ENCODE measurements at regions not wholly inside any gene's neighbourhood (a gene's known extent, or its start where the extent isn't known, plus 50 kb on each side); places are given as distances from the start of the nearest gene placed in this dataset.

DNA sequence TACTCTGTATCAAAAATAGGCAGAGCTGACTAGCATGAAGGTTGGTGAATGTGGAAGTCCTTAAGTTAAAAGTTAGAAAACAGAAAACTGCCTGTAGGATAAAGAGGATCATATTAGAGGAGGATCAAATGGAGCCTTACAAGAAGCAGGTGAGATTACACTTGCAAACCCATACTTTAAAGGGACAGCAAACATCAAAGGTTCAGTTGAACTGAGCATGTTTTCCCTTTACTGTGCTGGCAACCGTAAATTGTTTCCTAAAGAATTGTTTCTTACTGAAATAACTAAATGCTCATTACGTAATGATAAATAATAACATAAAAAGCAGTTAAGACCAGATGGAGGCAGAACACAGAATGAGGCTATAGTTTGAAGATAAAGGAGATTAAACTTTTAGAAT, 465.3 kb upstream of the FTMT start:
- Histone ChIP-seq H3K27me3 (replicated peaks in 1 of 4; ENCODE audit: control extremely low read depth in 1 of 4, control insufficient read depth in 3 of 4, insufficient read depth in 4 of 4, low read length in 3 of 4) (no peaks in the 10 kb centered on the region), H3K4me3 (ENCODE audit: control extremely low read depth in 1 of 5, extremely low read depth in 1 of 5, insufficient read depth in 1 of 5, low read depth in 2 of 5, low read length in 4 of 5) (no peak overlapping the region), H2AFZ (ENCODE audit: insufficient read depth, low read depth, low read length, poor library complexity, severe bottlenecking) (no peak overlapping the region), H4K20me1 (ENCODE audit: control insufficient read depth, insufficient read depth, low read length, poor library complexity, severe bottlenecking) (no peaks in the 10 kb centered on the region), H3K27ac (ENCODE audit: low read length in 2 of 2) (no peak overlapping the region), H3K9me3 (ENCODE audit: control extremely low read depth in 1 of 3, control insufficient read depth in 2 of 3, insufficient read depth in 1 of 3, low read length in 2 of 3) (no peaks in the 10 kb centered on the region), H3K9ac (ENCODE audit: low read length) (no peak overlapping the region), H3K79me2 (ENCODE audit: control insufficient read depth, insufficient read depth, low read length) (no peaks in the 10 kb centered on the region), H3K4me2 (replicated peaks; ENCODE audit: low read depth, low read length, poor library complexity, severe bottlenecking) (no peak overlapping the region), H3K4me1 (ENCODE audit: control insufficient read depth in 2 of 2, insufficient read depth in 2 of 2, low read length in 2 of 2) (no peaks in the 10 kb centered on the region), H3K36me3 (replicated peaks in 1 of 2; ENCODE audit: control extremely low read depth in 1 of 2, control insufficient read depth in 1 of 2, extremely low read depth in 1 of 2, insufficient read depth in 2 of 2, low read length in 1 of 2) (no peaks in the 10 kb centered on the region)
- no peak for TF ChIP-seq EZH2 (IDR thresholded peaks at IDR 0.05; ENCODE audit: borderline replicate concordance, insufficient read depth, low read depth, low read length, poor library complexity, severe bottlenecking)
- TF ChIP-seq, protein P1, sequence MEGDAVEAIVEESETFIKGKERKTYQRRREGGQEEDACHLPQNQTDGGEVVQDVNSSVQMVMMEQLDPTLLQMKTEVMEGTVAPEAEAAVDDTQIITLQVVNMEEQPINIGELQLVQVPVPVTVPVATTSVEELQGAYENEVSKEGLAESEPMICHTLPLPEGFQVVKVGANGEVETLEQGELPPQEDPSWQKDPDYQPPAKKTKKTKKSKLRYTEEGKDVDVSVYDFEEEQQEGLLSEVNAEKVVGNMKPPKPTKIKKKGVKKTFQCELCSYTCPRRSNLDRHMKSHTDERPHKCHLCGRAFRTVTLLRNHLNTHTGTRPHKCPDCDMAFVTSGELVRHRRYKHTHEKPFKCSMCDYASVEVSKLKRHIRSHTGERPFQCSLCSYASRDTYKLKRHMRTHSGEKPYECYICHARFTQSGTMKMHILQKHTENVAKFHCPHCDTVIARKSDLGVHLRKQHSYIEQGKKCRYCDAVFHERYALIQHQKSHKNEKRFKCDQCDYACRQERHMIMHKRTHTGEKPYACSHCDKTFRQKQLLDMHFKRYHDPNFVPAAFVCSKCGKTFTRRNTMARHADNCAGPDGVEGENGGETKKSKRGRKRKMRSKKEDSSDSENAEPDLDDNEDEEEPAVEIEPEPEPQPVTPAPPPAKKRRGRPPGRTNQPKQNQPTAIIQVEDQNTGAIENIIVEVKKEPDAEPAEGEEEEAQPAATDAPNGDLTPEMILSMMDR (IDR thresholded peaks at IDR 0.05) = no peak
- ATAC-seq (ENCODE audit: low read depth) = no peak
- Mint-ChIP-seq H3K27ac (no peak overlapping the region), H3K27me3 (no peaks in the 10 kb centered on the region), H3K4me1 (no peaks in the 10 kb centered on the region), H3K4me3 (no peak overlapping the region), H3K9me3 (ENCODE audit: insufficient read depth) (no peaks in the 10 kb centered on the region)
- intact Hi-C loops (cut with micrococcal nuclease) = no loop called here
- ChIA-PET CTCF (no interaction called here), POLR2A (no interaction called here)
- DNase-seq = no peak
- WGBS (ENCODE audit: insufficient coverage) = no CpG with 5 or more reads among the region's 2 CpGs

DNA sequence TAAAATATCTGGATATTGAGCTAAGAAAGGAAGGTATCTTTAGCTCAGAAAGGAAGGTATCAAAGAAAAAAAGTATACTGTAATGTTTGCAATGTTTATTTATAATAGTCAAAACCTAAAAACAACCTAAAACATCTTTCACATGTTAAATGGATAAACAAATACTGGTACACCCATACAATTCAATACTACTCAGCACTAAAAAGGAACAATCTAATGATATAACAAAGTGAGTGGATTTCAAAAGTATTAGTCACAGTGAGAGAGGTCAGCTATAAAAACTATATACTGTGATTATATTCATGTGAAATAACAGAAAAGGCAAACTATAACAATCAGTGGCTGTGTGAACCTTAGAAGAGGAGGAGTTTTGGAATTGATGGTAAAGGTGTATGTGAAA, 455.0 kb upstream of the FTMT start:
- Histone ChIP-seq H3K4me2 (replicated peaks; ENCODE audit: low read depth, low read length, poor library complexity, severe bottlenecking) (no peak overlapping the region), H3K9ac (ENCODE audit: low read length) (no peak overlapping the region), H4K20me1 (ENCODE audit: control insufficient read depth, insufficient read depth, low read length, poor library complexity, severe bottlenecking) (no peaks in the 10 kb centered on the region), H3K36me3 (replicated peaks in 1 of 2; ENCODE audit: control extremely low read depth in 1 of 2, control insufficient read depth in 1 of 2, extremely low read depth in 1 of 2, insufficient read depth in 2 of 2, low read length in 1 of 2) (no peaks in the 10 kb centered on the region), H3K4me3 (ENCODE audit: control extremely low read depth in 1 of 5, extremely low read depth in 1 of 5, insufficient read depth in 1 of 5, low read depth in 2 of 5, low read length in 4 of 5) (no peak overlapping the region), H2AFZ (ENCODE audit: insufficient read depth, low read depth, low read length, poor library complexity, severe bottlenecking) (no peak overlapping the region), H3K27ac (ENCODE audit: low read length in 2 of 2) (no peak overlapping the region), H3K27me3 (replicated peaks in 1 of 4; ENCODE audit: control extremely low read depth in 1 of 4, control insufficient read depth in 3 of 4, insufficient read depth in 4 of 4, low read length in 3 of 4) (no peaks in the 10 kb centered on the region), H3K79me2 (ENCODE audit: control insufficient read depth, insufficient read depth, low read length) (no peaks in the 10 kb centered on the region), H3K9me3 (ENCODE audit: control extremely low read depth in 1 of 3, control insufficient read depth in 2 of 3, insufficient read depth in 1 of 3, low read length in 2 of 3) (no peaks in the 10 kb centered on the region), H3K4me1 (ENCODE audit: control insufficient read depth in 2 of 2, insufficient read depth in 2 of 2, low read length in 2 of 2) (no peaks in the 10 kb centered on the region)
- no peaks in the 10 kb centered on the region for H3K27me3 Mint-ChIP-seq
- peaks cover 6% of the 10 kb centered on the region for H3K9me3 Mint-ChIP-seq (ENCODE audit: insufficient read depth)
- ChIA-PET POLR2A (no interaction called here), CTCF (interaction anchor here (1.0 kb wide), 1 partner anchor 11 kb away, joined by 3 read pairs; no protein-coding TSS in a partner anchor)
- intact Hi-C loops (cut with micrococcal nuclease) = no loop called here
- no peak for DNase-seq
- H3K4me1 Mint-ChIP-seq = no peaks in the 10 kb centered on the region
- no peak overlapping the region for H3K4me3 Mint-ChIP-seq
- TF ChIP-seq, protein P1 (IDR thresholded peaks at IDR 0.05) = no peak
- no peak for TF ChIP-seq EZH2 (IDR thresholded peaks at IDR 0.05; ENCODE audit: borderline replicate concordance, insufficient read depth, low read depth, low read length, poor library complexity, severe bottlenecking)
- ATAC-seq (ENCODE audit: low read depth) = no peak
- H3K27ac Mint-ChIP-seq = no peak overlapping the region

Data from B cell (primary cell).